WTC11 (cell line): ENCODE measurements at regions not wholly inside any gene's neighbourhood (a gene's known extent, or its start where the extent isn't known, plus 50 kb on each side); places are given as distances from the start of the nearest gene placed in this dataset.

Source experiments
- TCF7 ChIP-seq: sonication (generic); formaldehyde crosslinking; IDR thresholded peaks from 2 replicates; pipeline ENCODE4 v1.8.0; 2022; ENCODE audit warnings: mild to moderate bottlenecking, low read depth, missing genetic modification reagents, moderate library complexity
- USF2 ChIP-seq: sonication (generic); formaldehyde crosslinking; IDR thresholded peaks from 2 replicates; pipeline ENCODE4 v1.8.1; 2023; ENCODE audit warnings: mild to moderate bottlenecking, missing genetic modification reagents, moderate library complexity

GRCh38 chr7:7077945-7078344 lies 104.4 kb upstream of the C1GALT1 start:
- no peak for TF ChIP-seq TCF7
- TF ChIP-seq USF2 (CRISPR knock-in tag): no peak
